K562 (cell line): ENCODE measurements at regions not wholly inside any gene's neighbourhood (a gene's known extent, or its start where the extent isn't known, plus 50 kb on each side); places are given as distances from the start of the nearest gene placed in this dataset.

Experiments
- ATAC-seq: fragments of 200-7000 bp; cut with Tn5 transposase; 3 replicates; pipeline ENCODE4 v1.9.1; 2020; ENCODE audit warnings: moderate library complexity
- BruUV-seq: library from RNA; stranded (reverse); fragments of 400-500 nt; replicated peaks from 2 replicates; lab custom pipeline; 2021; lab: Mats Ljungman, UMichigan
- CTCF ChIA-PET: fragments of 300-600 bp; formaldehyde crosslinking; extraction: SDS; loops from one replicate; lab custom pipeline; 2021; ENCODE audit warnings: low intra/inter-chr PET ratio; lab: Yijun Ruan, JAX
- POLR2A ChIA-PET: fragments of 300-600, 350-650 bp; sonication (Branson Sonifier 250); formaldehyde crosslinking; extraction: SDS; loops from one replicate; lab custom pipeline; 2021; ENCODE audit warnings: antibody characterized with exemption, inconsistent platforms; lab: Yijun Ruan, JAX
- DNase-seq, 4 experiments: peaks; one replicate each; pipeline versions ENCODE4 v3.0.0 to v3.0.0-alpha.2; 2011 to 2018; ENCODE audit warnings: low spot score in 3 of 4, mixed read lengths in 3 of 4; ENCODE audit errors: extremely low read depth in 1 of 4
- FAIRE-seq: peaks from 2 replicates; lab custom pipeline; 2011; peaks lifted over from hg19 to GRCh38; lab: Jason Lieb, UNC
- H2AFZ ChIP-seq: 2 replicates; pipeline ENCODE4 v1.6.0; 2011; ENCODE audit warnings: low read depth, low read length, control low read depth, inconsistent platforms
- H3K27ac ChIP-seq: fragments of 200-600 bp; 3 replicates; pipeline ENCODE4 v1.8.0; 2011; ENCODE audit warnings: low read depth, mild to moderate bottlenecking, control low read depth, inconsistent platforms, low read length, moderate library complexity, mixed read lengths; ENCODE audit errors: extremely low read depth
- H3K27me3 ChIP-seq, 2 experiments: fragments of 300-600 bp in 1 of 2; 2 replicates in 1 of 2; 3 replicates in 1 of 2; pipeline versions ENCODE4 v1.6.0 to v1.8.0; 2011; ENCODE audit warnings: inconsistent platforms in 2 of 2, low read length in 2 of 2, mild to moderate bottlenecking in 1 of 2, mixed read lengths in 1 of 2, moderate library complexity in 1 of 2; ENCODE audit not compliant: control insufficient read depth in 2 of 2, insufficient read depth in 2 of 2
- H3K36me3 ChIP-seq: fragments of 300-600 bp; 3 replicates; pipeline ENCODE4 v1.8.0; 2011; ENCODE audit warnings: mild to moderate bottlenecking, low read length, inconsistent platforms; ENCODE audit not compliant: control insufficient read depth, insufficient read depth
- H3K4me1 ChIP-seq, 2 experiments: fragments of 200-600 bp in 1 of 2; replicated peaks in 1 of 2; 2 replicates in 1 of 2; 3 replicates in 1 of 2; pipeline versions ENCODE4 v1.5.1 to v1.8.0; 2011; ENCODE audit warnings: inconsistent platforms in 2 of 2, low read length in 2 of 2, mild to moderate bottlenecking in 1 of 2, mixed read lengths in 1 of 2, moderate library complexity in 1 of 2; ENCODE audit not compliant: control insufficient read depth in 2 of 2, insufficient read depth in 2 of 2
- H3K4me2 ChIP-seq: 2 replicates; pipeline ENCODE4 v1.6.1; 2011; ENCODE audit warnings: low read length, control low read depth, inconsistent platforms, mixed read lengths; ENCODE audit not compliant: insufficient read depth
- H3K4me3 ChIP-seq: fragments of 200-600 bp; sonication (generic), shearing (Covaris generic); 2 replicates; pipeline ENCODE4 v1.5.1; 2016; ENCODE audit warnings: control low read depth, inconsistent platforms
- H3K79me2 ChIP-seq: fragments of 200-600 bp; 3 replicates; pipeline ENCODE4 v1.8.0; 2011; ENCODE audit warnings: low read length, inconsistent platforms; ENCODE audit not compliant: control insufficient read depth, insufficient read depth
- H3K9ac ChIP-seq, 2 experiments: 2 replicates each; pipeline versions ENCODE4 v1.6.0 to v1.6.1; 2011; ENCODE audit warnings: low read depth in 2 of 2, low read length in 2 of 2, control low read depth in 1 of 2, inconsistent platforms in 1 of 2, mild to moderate bottlenecking in 1 of 2, mixed read lengths in 1 of 2; ENCODE audit not compliant: insufficient read depth in 1 of 2
- H3K9me1 ChIP-seq: one replicate; pipeline ENCODE4 v1.6.0; 2011; ENCODE audit warnings: inconsistent platforms, mild to moderate bottlenecking, low read length, moderate library complexity; ENCODE audit not compliant: control insufficient read depth, insufficient read depth
- H3K9me3 ChIP-seq: replicated peaks from 2 replicates; pipeline ENCODE4 v1.5.1; 2011; ENCODE audit warnings: low read depth, low read length, inconsistent platforms; ENCODE audit not compliant: control insufficient read depth, insufficient read depth
- H4K20me1 ChIP-seq: replicated peaks from 2 replicates; pipeline ENCODE4 v1.6.1; 2011; ENCODE audit warnings: low read length, inconsistent platforms, mixed read lengths; ENCODE audit not compliant: control insufficient read depth, insufficient read depth
- MTF1 ChIP-seq: fragments of 250-450 bp; sonication (Bioruptor Pico); IDR thresholded peaks from 2 replicates; pipeline ENCODE4 v1.9.0; 2021; ENCODE audit warnings: moderate library complexity, mild to moderate bottlenecking, inconsistent platforms, borderline replicate concordance
- MXI1 ChIP-seq: IDR thresholded peaks from 2 replicates; pipeline ENCODE4 v1.6.1; 2011; ENCODE audit warnings: low read depth, mild to moderate bottlenecking, improper control_type of control experiment, low read length
- WGBS: fragments of 100-300 bp; shearing (Covaris generic); methylation state at CpG from one replicate; pipeline ENCODE4 v1.1.6; 2016; ENCODE audit warnings: low coverage, mixed read lengths; ENCODE audit not compliant: insufficient coverage; ENCODE audit errors: missing lambda C conversion rate; 5-methylcytosine and 5-hydroxymethylcytosine counted together
- in situ Hi-C: fragments of 300-500 bp; cut with MboI; formaldehyde crosslinking; loops from 4 replicates; pipeline ENCODE4 v1.15.0; 2018; ENCODE audit warnings: inconsistent platforms, mixed read lengths
- intact Hi-C: fragments of 100-400 bp; cut with micrococcal nuclease; formaldehyde crosslinking; loops from 2 replicates; pipeline ENCODE4 v1.14.2; 2022

- H3K9me1 ChIP-seq, result no peaks in the 10 kb centered on the region
- no peak for ATAC-seq
- intact Hi-C loops, result no loop called here
Measured at GRCh38 chr18:26614374-26614773, 66.0 kb upstream of the KCTD1 start.

More at GRCh38 chr18:26614374-26614773, 66.0 kb upstream of the KCTD1 start:
- Histone ChIP-seq H3K36me3 (no peaks in the 10 kb centered on the region), H3K79me2 (no peaks in the 10 kb centered on the region), H4K20me1 (no peaks in the 10 kb centered on the region), H3K4me2 (no peak overlapping the region), H3K4me3 (no peak overlapping the region), H2AFZ (no peak overlapping the region), H3K27ac (no peak overlapping the region), H3K9ac (no peak overlapping the region), H3K27me3 (no peaks in the 10 kb centered on the region), H3K9me3 (no peaks in the 10 kb centered on the region), H3K4me1 (no peaks in the 10 kb centered on the region)
- POLR2A ChIA-PET, result no interaction called here
- WGBS, result 0% methylated on average over 3 of the region's 3 CpGs
- no TSS peak for BruUV-seq
- no peak for FAIRE-seq
- TF ChIP-seq MXI1 (no peak), MTF1 (CRISPR knock-in tag) (no peak)
- CTCF ChIA-PET, result no interaction called here
- in situ Hi-C loops, result no loop called here
- DNase-seq, result no peak
